Ascending aorta (tissue), 2 donors: ENCODE measurements at regions not wholly inside any gene's neighbourhood (a gene's known extent, or its start where the extent isn't known, plus 50 kb on each side); places are given as distances from the start of the nearest gene placed in this dataset.

Source experiments
- DNase-seq, 2 donors: peaks; one replicate each; pipeline ENCODE4 v3.0.0-alpha.2; 2019; ENCODE audit warnings: low spot score in 2 of 2
- H3K27ac ChIP-seq, 2 donors: fragments of 200-600 bp; sonication (generic); one replicate each; pipeline ENCODE4 v1.5.1; 2016 to 2017; ENCODE audit warnings: mild to moderate bottlenecking in 1 of 2
- H3K27me3 ChIP-seq: fragments of 200-600 bp; sonication (generic); one replicate; pipeline ENCODE4 v1.5.1; 2017
- H3K36me3 ChIP-seq, 2 donors: fragments of 200-600 bp; sonication (generic); one replicate each; pipeline ENCODE4 v1.5.1; 2016
- H3K4me1 ChIP-seq, 2 donors: fragments of 200-600 bp; sonication (generic); one replicate each; pipeline ENCODE4 v1.5.1; 2016 to 2017; ENCODE audit warnings: mild to moderate bottlenecking in 1 of 2
- H3K4me3 ChIP-seq, 2 donors: fragments of 200-600 bp; sonication (generic); one replicate each; pipeline ENCODE4 v1.5.1; 2016 to 2017; ENCODE audit warnings: mild to moderate bottlenecking in 1 of 2
- H3K9me3 ChIP-seq, 2 donors: fragments of 200-600 bp; sonication (generic); one replicate each; pipeline ENCODE4 v1.5.1; 2016
- CTCF ChIP-seq, 3 experiments: fragments of 200-600 bp in 2 of 3; fragments of 450-650 bp in 1 of 3; sonication (generic) in 2 of 3; IDR thresholded peaks; one replicate each; pipeline ENCODE4 v1.5.1; 2016 to 2019; ENCODE audit warnings: antibody characterized with exemption in 3 of 3, mild to moderate bottlenecking in 1 of 3, moderate library complexity in 1 of 3
- intact Hi-C: fragments of 100-400 bp; cut with DNase I; formaldehyde crosslinking; loops from one replicate; pipeline ENCODE4 v1.15.1; 2023

GRCh38 chr14:104360501-104360900 lies 219.1 kb upstream of the C14orf180 start:
- peak; percentile 3 to 56 for DNase-seq
- intact Hi-C loops, result no loop called here
- no peak for TF ChIP-seq CTCF (IDR thresholded peaks at IDR 0.05)
- no peaks in the 10 kb centered on the region for H3K36me3 ChIP-seq
- no peaks in the 10 kb centered on the region for H3K27me3 ChIP-seq
- H3K9me3 ChIP-seq, result no peaks in the 10 kb centered on the region
- no peaks in the 10 kb centered on the region for H3K4me1 ChIP-seq
- no peak overlapping the region for H3K4me3 ChIP-seq
- H3K27ac ChIP-seq, result no peak overlapping the region

GRCh38 chr14:104361101-104361591 lies 218.4 kb upstream of the C14orf180 start:
- H3K9me3 ChIP-seq, result no peaks in the 10 kb centered on the region
- TF ChIP-seq CTCF (IDR thresholded peaks at IDR 0.05), result no peak
- no peak overlapping the region for H3K27ac ChIP-seq
- no peaks in the 10 kb centered on the region for H3K4me1 ChIP-seq
- no peaks in the 10 kb centered on the region for H3K36me3 ChIP-seq
- DNase-seq, result peak; percentile 4 to 52
- no peaks in the 10 kb centered on the region for H3K27me3 ChIP-seq
- no peak overlapping the region for H3K4me3 ChIP-seq
- intact Hi-C loops, result no loop called here

DNA sequence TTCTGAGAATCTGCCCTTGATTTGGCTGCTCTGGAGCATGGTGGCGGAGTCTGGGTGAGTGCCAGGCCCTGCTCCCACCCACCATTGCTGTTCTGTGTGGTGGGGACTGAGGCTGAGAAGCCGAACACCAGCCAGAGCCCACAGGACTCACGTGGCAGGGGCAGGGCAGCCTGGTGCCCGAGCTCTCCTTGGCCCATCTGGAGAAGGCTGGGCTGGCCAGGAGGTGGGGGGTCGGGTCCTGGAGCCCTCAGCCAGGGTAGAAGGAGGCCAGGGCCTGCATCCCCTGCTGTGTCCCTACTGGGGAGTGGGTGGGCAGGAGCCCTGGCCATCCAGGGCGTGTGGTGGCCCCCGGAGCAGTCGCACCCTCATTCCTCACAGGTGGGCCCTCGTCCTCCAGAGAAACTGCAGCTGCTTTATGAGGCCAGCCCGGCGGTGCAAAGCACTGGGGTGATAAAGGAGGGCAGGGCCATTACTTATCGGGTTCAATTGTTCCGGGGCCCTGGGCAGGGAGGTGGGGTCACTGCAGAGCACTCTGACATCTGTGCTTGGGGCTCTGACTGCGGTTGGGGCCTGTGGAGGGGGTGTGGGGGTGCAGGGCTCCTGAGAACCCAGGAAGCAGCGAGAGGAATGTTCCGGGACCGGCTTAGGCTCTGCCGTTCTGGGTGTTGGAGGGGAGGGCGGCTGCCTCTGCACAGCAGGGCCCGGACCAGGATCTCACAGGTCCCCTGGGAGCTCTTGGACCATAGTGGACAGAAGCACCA lies 217.5 kb upstream of the C14orf180 start:
- Histone ChIP-seq H3K4me3 (no peak overlapping the region), H3K36me3 (no peaks in the 10 kb centered on the region), H3K27me3 (no peaks in the 10 kb centered on the region), H3K27ac (no peak overlapping the region), H3K9me3 (no peaks in the 10 kb centered on the region), H3K4me1 (no peaks in the 10 kb centered on the region)
- no peak for TF ChIP-seq CTCF (IDR thresholded peaks at IDR 0.05)
- intact Hi-C loops, result no loop called here
- peak in 1 of 2 donors; percentile 37 for DNase-seq

GRCh38 chr14:104362761-104363605 lies 216.6 kb upstream of the C14orf180 start:
- no peak for TF ChIP-seq CTCF (IDR thresholded peaks at IDR 0.05)

DNA sequence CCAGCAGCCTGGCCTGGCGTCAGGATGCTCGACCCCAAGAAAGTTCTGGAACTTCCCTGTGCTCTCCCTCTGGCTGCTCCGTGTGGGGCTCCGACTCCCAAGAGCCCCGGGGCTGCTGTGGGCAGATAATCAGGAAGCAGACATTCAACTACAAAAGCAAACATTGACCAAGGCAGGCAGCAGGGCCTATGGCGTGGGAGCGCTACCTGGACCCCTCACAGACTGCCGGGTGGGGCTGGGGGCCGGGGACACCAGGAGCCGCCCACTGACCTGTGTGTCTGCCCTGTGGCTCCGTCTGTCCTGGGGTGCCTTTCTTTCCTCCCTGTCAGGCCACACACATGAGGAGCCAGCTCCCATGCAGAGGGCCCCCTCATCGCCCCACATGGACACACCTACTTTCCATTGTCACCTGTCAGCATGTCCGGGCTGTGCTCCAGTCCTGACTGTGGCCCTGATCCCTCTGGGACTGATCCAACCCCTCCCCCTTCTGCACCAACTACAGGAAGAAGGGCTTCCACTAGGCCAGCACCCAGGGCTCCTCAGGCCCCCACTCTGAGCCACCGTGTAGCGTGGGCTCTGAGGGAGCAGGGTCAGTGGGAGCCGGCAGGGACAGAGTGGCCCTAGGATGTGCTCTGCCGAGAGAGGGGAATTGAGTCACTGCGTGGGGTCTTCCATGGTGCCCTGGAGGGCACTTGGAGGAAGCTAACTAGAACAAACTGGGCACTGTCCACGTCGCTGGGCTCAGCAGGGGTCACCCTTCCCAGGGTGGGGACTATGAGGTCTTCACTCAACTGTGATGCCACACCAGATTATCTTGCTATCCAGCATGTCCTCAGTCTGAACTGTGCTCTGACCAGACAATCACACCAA lies 215.4 kb upstream of the C14orf180 start:
- DNase-seq, result no peak
- H3K27me3 ChIP-seq, result no peaks in the 10 kb centered on the region
- intact Hi-C loops, result no loop called here

More at GRCh38 chr14:104362761-104363605, 216.6 kb upstream of the C14orf180 start:
- H3K4me1 ChIP-seq, result no peaks in the 10 kb centered on the region
- intact Hi-C loops, result no loop called here
- DNase-seq, result peak in 1 of 2 donors; percentile 3
- no peaks in the 10 kb centered on the region for H3K27me3 ChIP-seq
- H3K9me3 ChIP-seq, result no peaks in the 10 kb centered on the region
- H3K4me3 ChIP-seq, result no peak overlapping the region
- no peaks in the 10 kb centered on the region for H3K36me3 ChIP-seq
- H3K27ac ChIP-seq, result no peak overlapping the region

More for the DNA sequence above, 215.4 kb upstream of the C14orf180 start:
- no peak overlapping the region for H3K27ac ChIP-seq
- H3K4me1 ChIP-seq, result no peaks in the 10 kb centered on the region
- no peak overlapping the region for H3K4me3 ChIP-seq
- TF ChIP-seq CTCF (IDR thresholded peaks at IDR 0.05), result no peak
- H3K9me3 ChIP-seq, result no peaks in the 10 kb centered on the region
- H3K36me3 ChIP-seq, result no peaks in the 10 kb centered on the region
